ENCODE measurements at regions not wholly inside any gene's neighbourhood (a gene's known extent, or its start where the extent isn't known, plus 50 kb on each side); places are given as distances from the start of the nearest gene placed in this dataset.
"Not testable (repeated sequence)": the region's sequence is repeated elsewhere in the genome, so short reads cannot be mapped to it uniquely, and the experiment has no call there.

DNA sequence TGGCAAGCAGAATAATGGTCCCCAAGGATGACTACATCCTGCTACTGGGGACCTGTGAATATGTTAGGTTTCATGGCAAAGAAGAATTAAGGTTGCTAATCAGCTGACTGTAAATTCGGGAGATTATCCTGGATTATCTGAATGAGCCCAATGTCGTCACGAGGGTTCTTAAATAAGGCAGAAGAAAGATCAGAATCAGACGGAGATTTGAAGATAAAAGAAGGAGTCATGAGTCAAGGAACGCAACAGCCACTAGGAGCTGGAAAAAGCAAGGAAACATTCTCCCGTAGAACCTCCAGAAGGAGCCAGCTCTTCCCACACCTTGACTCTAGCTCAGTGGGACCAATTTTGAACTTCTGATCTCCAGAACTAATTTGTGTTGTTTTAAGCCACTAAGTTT is 82.9 kb upstream of the APBB1IP start:
- Histone ChIP-seq H3K36me3 (replicated peaks; ENCODE audit: control insufficient read depth, insufficient read depth, low read length) (no peaks in the 10 kb centered on the region), H3K27me3 (ENCODE audit: control insufficient read depth, insufficient read depth, low read length) (no peaks in the 10 kb centered on the region), H3K4me3 (ENCODE audit: insufficient read depth, low read depth, low read length) (no peak overlapping the region)
- no peak for DNase-seq

- no peak overlapping the region for H3K4me3 ChIP-seq (ENCODE audit: insufficient read depth, low read depth, low read length)
- no peaks in the 10 kb centered on the region for H3K27me3 ChIP-seq (ENCODE audit: control insufficient read depth, insufficient read depth, low read length)
- no peak for DNase-seq
- H3K36me3 ChIP-seq (replicated peaks; ENCODE audit: control insufficient read depth, insufficient read depth, low read length), result no peaks in the 10 kb centered on the region
Observed at GRCh38 chr10:26357203-26357602, 80.9 kb upstream of the APBB1IP start.

DNA sequence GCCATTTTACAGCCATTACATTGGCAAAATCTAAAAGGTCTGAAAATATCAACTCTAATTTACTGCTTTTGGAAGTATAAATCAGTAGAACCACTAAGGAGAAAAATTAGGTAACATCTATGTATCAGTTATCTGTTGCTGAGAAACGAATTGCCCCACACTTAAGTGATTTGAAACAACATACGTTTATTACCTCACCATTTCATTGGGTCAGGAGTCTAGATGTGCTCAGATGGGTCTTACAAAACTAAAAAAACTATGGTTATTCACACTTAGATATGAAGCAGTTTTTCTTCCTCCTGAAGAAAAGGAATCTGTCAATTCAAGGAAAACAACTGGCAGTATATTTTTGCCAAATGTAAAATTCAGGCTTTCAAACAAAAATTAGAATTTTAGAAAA is 80.1 kb upstream of the APBB1IP start:
- Histone ChIP-seq H3K36me3 (replicated peaks; ENCODE audit: control insufficient read depth, insufficient read depth, low read length) (no peaks in the 10 kb centered on the region), H3K4me3 (ENCODE audit: insufficient read depth, low read depth, low read length) (no peak overlapping the region), H3K27me3 (ENCODE audit: control insufficient read depth, insufficient read depth, low read length) (no peaks in the 10 kb centered on the region)
- no peak for DNase-seq

GRCh38 chr10:26359670-26360069 is 78.5 kb upstream of the APBB1IP start:
- Histone ChIP-seq H3K27me3 (ENCODE audit: control insufficient read depth, insufficient read depth, low read length) (no peaks in the 10 kb centered on the region), H3K36me3 (replicated peaks; ENCODE audit: control insufficient read depth, insufficient read depth, low read length) (no peaks in the 10 kb centered on the region), H3K4me3 (ENCODE audit: insufficient read depth, low read depth, low read length) (no peak overlapping the region)
- no peak for DNase-seq

GRCh38 chr10:26361351-26361750 is 76.8 kb upstream of the APBB1IP start:
- Histone ChIP-seq H3K27me3 (ENCODE audit: control insufficient read depth, insufficient read depth, low read length) (no peaks in the 10 kb centered on the region), H3K36me3 (replicated peaks; ENCODE audit: control insufficient read depth, insufficient read depth, low read length) (no peaks in the 10 kb centered on the region), H3K4me3 (ENCODE audit: insufficient read depth, low read depth, low read length) (no peak overlapping the region)
- no peak for DNase-seq

DNA sequence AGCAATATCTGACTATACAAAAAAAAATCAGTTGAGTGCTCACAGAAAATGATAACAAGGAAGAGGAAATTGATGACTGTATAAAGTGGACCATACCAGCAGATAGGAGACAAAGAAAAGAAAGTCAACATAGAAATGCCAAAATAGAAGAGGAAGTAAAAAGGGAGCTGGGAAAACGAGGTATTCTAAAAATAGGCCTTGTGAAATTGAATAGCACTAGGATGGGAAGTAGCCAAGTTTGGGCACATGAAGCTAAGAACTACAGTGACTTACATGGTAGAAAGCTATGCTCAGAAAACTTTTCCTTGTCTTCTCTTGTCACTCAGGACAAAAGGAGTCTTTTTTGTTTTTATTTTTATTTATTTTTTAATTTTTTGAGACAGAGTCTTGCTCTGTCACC is 76.2 kb upstream of the APBB1IP start:
- no peaks in the 10 kb centered on the region for H3K27me3 ChIP-seq (ENCODE audit: control insufficient read depth, insufficient read depth, low read length)
- no peaks in the 10 kb centered on the region for H3K36me3 ChIP-seq (replicated peaks; ENCODE audit: control insufficient read depth, insufficient read depth, low read length)
- DNase-seq, result no peak
- no peak overlapping the region for H3K4me3 ChIP-seq (ENCODE audit: insufficient read depth, low read depth, low read length)

- no peak for DNase-seq
- H3K27me3 ChIP-seq (ENCODE audit: control insufficient read depth, insufficient read depth, low read length), result no peaks in the 10 kb centered on the region
- no peaks in the 10 kb centered on the region for H3K36me3 ChIP-seq (replicated peaks; ENCODE audit: control insufficient read depth, insufficient read depth, low read length)
- H3K4me3 ChIP-seq (ENCODE audit: insufficient read depth, low read depth, low read length), result no peak overlapping the region
Observed at GRCh38 chr10:26365681-26366358, 72.3 kb upstream of the APBB1IP start.

DNA sequence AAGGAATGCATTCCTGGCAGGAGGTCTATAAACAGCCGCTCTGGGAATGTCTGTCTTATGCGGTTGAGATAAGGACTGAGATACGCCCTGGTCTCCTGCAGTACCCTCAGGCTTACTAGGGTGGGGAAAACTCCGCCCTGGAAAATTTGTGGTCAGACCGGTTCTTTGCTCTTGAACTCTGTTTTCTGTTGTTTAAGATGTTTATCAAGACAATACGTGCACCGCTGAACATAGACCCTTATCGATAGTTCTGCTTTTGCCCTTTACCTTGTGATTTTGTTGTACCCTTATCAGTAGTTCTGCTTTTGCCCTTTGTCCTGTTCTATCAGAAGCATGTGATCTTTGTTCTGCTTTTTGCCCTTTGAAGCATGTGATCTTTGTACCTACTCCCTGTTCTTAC is 71.1 kb upstream of the APBB1IP start:
- H3K4me3 ChIP-seq (ENCODE audit: insufficient read depth, low read depth, low read length); DNase-seq; H3K36me3 ChIP-seq (replicated peaks; ENCODE audit: control insufficient read depth, insufficient read depth, low read length); H3K27me3 ChIP-seq (ENCODE audit: control insufficient read depth, insufficient read depth, low read length): not testable (repeated sequence)

- DNase-seq, result peak; percentile 28
- Histone ChIP-seq H3K36me3 (replicated peaks; ENCODE audit: control insufficient read depth, insufficient read depth, low read length) (no peaks in the 10 kb centered on the region), H3K27me3 (ENCODE audit: control insufficient read depth, insufficient read depth, low read length) (no peaks in the 10 kb centered on the region), H3K4me3 (ENCODE audit: insufficient read depth, low read depth, low read length) (no peak overlapping the region)
Observed at GRCh38 chr10:26367771-26368170, 70.4 kb upstream of the APBB1IP start.

GRCh38 chr10:26368463-26368862 is 69.7 kb upstream of the APBB1IP start:
- Histone ChIP-seq H3K36me3 (replicated peaks; ENCODE audit: control insufficient read depth, insufficient read depth, low read length) (no peaks in the 10 kb centered on the region), H3K27me3 (ENCODE audit: control insufficient read depth, insufficient read depth, low read length) (no peaks in the 10 kb centered on the region), H3K4me3 (ENCODE audit: insufficient read depth, low read depth, low read length) (no peak overlapping the region)
- DNase-seq, result no peak

DNA sequence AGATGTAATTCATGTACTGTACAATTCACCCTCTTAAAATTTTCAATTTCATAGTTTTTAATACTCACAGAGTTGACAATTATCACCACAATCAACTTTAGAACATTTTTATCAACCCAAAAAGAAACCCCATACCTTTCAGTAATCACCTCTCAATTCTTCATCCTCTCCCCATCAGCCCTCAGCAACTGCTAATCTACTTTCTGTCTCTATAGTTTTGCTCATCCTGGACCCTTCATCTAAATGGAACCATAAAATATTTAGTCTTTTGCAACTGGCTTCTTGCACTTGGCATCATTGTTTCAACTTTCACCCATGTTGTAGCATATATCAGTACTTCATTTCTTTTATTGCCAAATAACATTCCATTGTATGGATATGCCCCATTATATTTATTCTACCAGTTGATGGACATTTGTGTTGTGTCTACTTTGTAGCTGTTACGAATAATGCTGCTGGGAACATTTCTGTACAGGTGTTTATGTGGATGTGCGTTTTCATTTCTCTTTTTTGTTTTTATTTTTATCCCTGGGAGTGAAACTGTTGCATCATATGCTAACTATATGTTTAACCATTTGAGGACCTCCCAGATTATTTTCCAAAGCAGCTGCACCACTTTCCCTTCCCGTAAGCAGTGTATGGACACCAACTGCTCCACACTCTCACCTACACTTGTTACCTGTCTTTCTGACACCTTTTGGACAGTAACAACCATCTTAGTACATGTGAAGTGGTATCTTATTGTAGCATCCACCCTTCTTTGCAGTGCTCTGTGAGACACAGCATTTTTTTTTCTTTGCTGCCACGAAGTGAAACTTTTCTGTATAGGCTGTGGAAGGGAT is 65.4 kb upstream of the APBB1IP start:
- no peak for DNase-seq
- H3K36me3 ChIP-seq (replicated peaks; ENCODE audit: control insufficient read depth, insufficient read depth, low read length), result no peaks in the 10 kb centered on the region
- no peak overlapping the region for H3K4me3 ChIP-seq (ENCODE audit: insufficient read depth, low read depth, low read length)
- H3K27me3 ChIP-seq (ENCODE audit: control insufficient read depth, insufficient read depth, low read length), result no peaks in the 10 kb centered on the region

DNA sequence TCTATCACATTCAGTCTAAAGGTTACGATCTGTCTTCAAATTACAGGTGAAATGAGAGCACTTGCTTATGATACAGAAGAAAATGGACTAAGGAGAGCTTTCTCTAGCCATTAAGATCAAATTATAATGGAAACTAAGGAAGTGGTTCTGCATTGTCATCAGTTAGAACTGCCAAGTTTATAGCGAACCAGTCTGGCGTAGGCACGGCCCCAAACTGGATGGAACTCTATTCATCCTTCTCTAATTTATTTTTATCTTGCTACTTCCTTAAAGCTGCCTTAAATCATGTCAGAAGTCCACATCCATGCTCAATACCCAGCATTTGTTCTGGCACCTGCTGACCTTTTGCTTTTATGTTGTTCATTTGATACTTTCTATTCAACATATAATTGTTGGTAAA is 63.7 kb upstream of the APBB1IP start:
- DNase-seq, result no peak
- no peaks in the 10 kb centered on the region for H3K27me3 ChIP-seq (ENCODE audit: control insufficient read depth, insufficient read depth, low read length)

GRCh38 chr10:26377224-26377810 is 60.8 kb upstream of the APBB1IP start:
- not testable (repeated sequence) for H3K36me3 ChIP-seq (replicated peaks; ENCODE audit: control insufficient read depth, insufficient read depth, low read length); DNase-seq; H3K27me3 ChIP-seq (ENCODE audit: control insufficient read depth, insufficient read depth, low read length); H3K4me3 ChIP-seq (ENCODE audit: insufficient read depth, low read depth, low read length)

More for the DNA sequence above, 63.7 kb upstream of the APBB1IP start:
- Histone ChIP-seq H3K36me3 (replicated peaks; ENCODE audit: control insufficient read depth, insufficient read depth, low read length) (no peaks in the 10 kb centered on the region), H3K4me3 (ENCODE audit: insufficient read depth, low read depth, low read length) (no peak overlapping the region)

DNA sequence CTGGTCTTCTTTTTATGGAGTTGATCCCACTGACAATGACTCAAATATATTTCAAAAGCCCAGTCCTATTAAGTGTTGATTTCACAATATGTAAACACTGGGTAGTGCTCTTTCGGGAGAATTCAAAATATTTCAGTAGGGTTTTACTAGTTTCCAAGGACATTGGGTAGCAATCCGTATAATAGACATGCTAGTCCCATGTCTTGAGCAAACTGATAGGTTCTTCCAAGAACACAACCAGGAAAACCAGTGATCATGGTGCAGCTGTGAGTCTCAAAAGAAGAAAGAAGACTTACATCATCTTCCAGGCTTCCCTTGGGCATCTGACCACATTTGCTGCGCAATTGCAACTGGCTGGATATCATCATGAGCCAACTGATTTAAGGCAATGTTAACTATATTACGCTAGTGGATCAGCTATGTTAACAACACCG is 59.3 kb upstream of the APBB1IP start:
- H3K4me3 ChIP-seq (ENCODE audit: insufficient read depth, low read depth, low read length), result no peak overlapping the region
- no peaks in the 10 kb centered on the region for H3K36me3 ChIP-seq (replicated peaks; ENCODE audit: control insufficient read depth, insufficient read depth, low read length)
- no peaks in the 10 kb centered on the region for H3K27me3 ChIP-seq (ENCODE audit: control insufficient read depth, insufficient read depth, low read length)
- no peak for DNase-seq

- Histone ChIP-seq H3K4me3 (ENCODE audit: insufficient read depth, low read depth, low read length) (no peak overlapping the region), H3K36me3 (replicated peaks; ENCODE audit: control insufficient read depth, insufficient read depth, low read length) (no peaks in the 10 kb centered on the region), H3K27me3 (ENCODE audit: control insufficient read depth, insufficient read depth, low read length) (no peaks in the 10 kb centered on the region)
- DNase-seq, result no peak
Observed at GRCh38 chr10:26380815-26381214, 57.3 kb upstream of the APBB1IP start.

Data from H7 (cell line).